ENCODE measurements at regions not wholly inside any gene's neighbourhood (a gene's known extent, or its start where the extent isn't known, plus 50 kb on each side); places are given as distances from the start of the nearest gene placed in this dataset.

DNA sequence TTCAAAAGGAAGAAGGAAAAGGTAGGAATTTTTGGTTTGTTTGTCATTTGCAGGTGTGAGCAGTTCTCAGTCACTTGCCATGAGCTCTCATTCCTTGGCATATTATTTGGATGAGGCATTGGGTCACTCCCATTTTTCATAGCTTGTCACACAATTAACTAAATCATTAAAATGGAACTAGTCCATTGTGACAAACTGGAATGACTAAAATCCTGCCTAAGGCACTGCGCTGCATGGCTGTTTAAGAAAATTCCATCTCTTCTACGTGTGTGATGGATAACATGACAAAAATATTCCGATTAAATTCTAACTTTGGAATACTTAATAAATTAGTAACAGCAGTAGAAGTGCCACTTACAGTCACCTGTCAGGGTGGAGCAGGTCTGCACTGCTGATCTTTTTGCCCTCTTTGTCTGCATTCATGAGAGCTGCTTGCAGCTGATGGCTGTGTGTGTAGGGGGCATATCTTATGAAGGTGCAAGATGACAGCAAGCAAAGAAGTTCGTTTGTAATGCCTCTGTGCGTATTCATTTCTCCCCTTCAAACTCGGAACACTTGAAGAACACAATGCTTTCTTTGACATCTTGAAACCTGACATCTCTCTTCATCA is 1292.6 kb upstream of the MAP3K7 start:
- Histone ChIP-seq H3K27me3 (replicated peaks) (no peaks in the 10 kb centered on the region), H3K27ac (no peak overlapping the region), H3K4me3 (ENCODE audit: low read depth, low read length) (no peak overlapping the region), H3K36me3 (replicated peaks) (no peaks in the 10 kb centered on the region)
- in situ Hi-C loops (cut with HindIII; ENCODE audit: low pct_ligation_motif_present, low sequenced_read_pairs): no loop called here
- no peak for DNase-seq
- TF ChIP-seq CTCF (IDR thresholded peaks at IDR 0.05; ENCODE audit: low read depth, low read length, missing control alignments): no peak

DNA sequence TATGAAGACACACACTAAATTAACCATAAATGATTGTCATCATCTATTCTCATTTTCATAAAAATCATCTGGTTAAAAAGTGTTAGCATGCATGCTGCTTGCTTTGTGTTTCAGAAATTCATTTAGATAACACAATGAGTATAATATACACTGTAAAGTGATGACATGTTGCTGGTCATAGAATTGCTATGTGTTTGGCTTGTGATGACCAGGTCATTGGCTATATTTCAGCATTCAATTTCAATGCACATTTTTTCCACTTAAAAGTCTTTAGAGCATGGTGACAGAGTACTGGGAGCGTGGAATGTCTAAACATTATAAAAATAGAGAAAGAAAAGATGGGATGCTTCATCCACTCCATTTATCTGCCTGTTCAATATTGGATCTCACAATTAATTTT is 1291.1 kb upstream of the MAP3K7 start:
- H3K36me3 ChIP-seq (replicated peaks): no peaks in the 10 kb centered on the region
- in situ Hi-C loops (cut with HindIII; ENCODE audit: low pct_ligation_motif_present, low sequenced_read_pairs): no loop called here
- H3K27ac ChIP-seq: no peak overlapping the region
- H3K27me3 ChIP-seq (replicated peaks): no peaks in the 10 kb centered on the region
- TF ChIP-seq CTCF (IDR thresholded peaks at IDR 0.05; ENCODE audit: low read depth, low read length, missing control alignments): no peak
- DNase-seq: no peak
- H3K4me3 ChIP-seq (ENCODE audit: low read depth, low read length): no peak overlapping the region

GRCh38 chr6:91874971-91875370 is 1288.1 kb upstream of the MAP3K7 start:
- Histone ChIP-seq H3K4me3 (ENCODE audit: low read depth, low read length) (no peak overlapping the region), H3K36me3 (replicated peaks) (no peaks in the 10 kb centered on the region), H3K27me3 (replicated peaks) (no peaks in the 10 kb centered on the region), H3K27ac (no peak overlapping the region)
- no peak for DNase-seq
- no peak for TF ChIP-seq CTCF (IDR thresholded peaks at IDR 0.05; ENCODE audit: low read depth, low read length, missing control alignments)
- in situ Hi-C loops (cut with HindIII; ENCODE audit: low pct_ligation_motif_present, low sequenced_read_pairs): no loop called here

DNA sequence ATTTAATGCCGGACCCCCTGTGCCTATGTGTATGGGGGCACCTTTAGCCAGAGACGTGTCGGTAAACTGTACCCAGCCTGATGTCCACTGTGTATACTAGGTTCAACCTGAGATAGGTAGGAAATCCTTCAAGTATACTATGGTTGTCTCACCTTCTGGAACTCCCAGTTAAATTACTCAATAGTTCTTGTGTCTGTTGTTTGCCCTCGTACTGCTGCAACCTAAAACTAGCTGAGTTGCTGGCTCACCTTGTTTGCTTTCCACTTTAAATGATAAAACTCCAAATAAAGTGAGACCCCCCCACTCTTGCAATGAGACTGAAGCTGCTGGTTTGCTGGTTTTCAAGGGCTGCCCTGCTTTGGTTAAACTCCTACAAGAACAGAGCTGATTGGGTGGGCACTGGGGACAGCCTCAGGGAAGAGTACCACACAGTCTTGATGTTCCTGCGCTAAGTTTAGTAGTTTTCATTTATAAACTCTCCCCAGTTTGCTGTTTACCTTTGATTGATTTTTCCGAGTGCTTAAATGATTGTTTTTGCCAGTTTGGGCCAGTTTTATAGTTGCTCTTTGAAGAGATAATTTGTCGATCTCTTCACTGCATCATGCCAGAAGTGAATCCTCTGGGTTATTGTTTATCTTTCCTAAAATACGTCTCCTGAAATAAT is 1281.8 kb upstream of the MAP3K7 start:
- Histone ChIP-seq H3K27ac (no peak overlapping the region), H3K36me3 (replicated peaks) (no peaks in the 10 kb centered on the region), H3K4me3 (ENCODE audit: low read depth, low read length) (no peak overlapping the region), H3K27me3 (replicated peaks) (no peaks in the 10 kb centered on the region)
- TF ChIP-seq CTCF (IDR thresholded peaks at IDR 0.05; ENCODE audit: low read depth, low read length, missing control alignments): no peak
- in situ Hi-C loops (cut with HindIII; ENCODE audit: low pct_ligation_motif_present, low sequenced_read_pairs): no loop called here
- DNase-seq: no peak

DNA sequence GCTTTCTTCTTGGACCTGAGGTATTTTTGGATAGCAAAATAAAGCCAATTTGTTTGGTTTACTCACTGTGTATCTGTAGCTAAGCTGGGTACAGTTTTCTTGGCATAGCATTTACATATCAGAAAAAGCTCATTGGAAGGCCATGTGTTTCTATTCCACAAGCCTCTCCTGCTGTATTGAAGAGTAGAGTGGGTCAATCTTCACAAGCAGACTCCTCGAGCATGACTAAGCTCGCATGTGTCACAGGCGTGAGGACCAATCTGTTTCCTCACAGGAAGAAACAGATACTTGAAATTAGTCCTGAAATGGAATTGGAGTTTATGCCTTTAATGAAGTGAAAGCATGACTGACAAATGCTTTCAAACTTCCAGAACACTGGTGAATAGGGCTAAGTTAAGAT is 1279.0 kb upstream of the MAP3K7 start:
- TF ChIP-seq CTCF (IDR thresholded peaks at IDR 0.05; ENCODE audit: low read depth, low read length, missing control alignments): no peak
- no peak for DNase-seq
- Histone ChIP-seq H3K4me3 (ENCODE audit: low read depth, low read length) (no peak overlapping the region), H3K36me3 (replicated peaks) (no peaks in the 10 kb centered on the region), H3K27me3 (replicated peaks) (no peaks in the 10 kb centered on the region), H3K27ac (no peak overlapping the region)
- in situ Hi-C loops (cut with HindIII; ENCODE audit: low pct_ligation_motif_present, low sequenced_read_pairs): no loop called here

GRCh38 chr6:91864911-91865310 is 1278.0 kb upstream of the MAP3K7 start:
- H3K36me3 ChIP-seq (replicated peaks): no peaks in the 10 kb centered on the region
- H3K4me3 ChIP-seq (ENCODE audit: low read depth, low read length): no peak overlapping the region
- no peak for DNase-seq
- H3K27me3 ChIP-seq (replicated peaks): no peaks in the 10 kb centered on the region
- H3K27ac ChIP-seq: no peak overlapping the region
- in situ Hi-C loops (cut with HindIII; ENCODE audit: low pct_ligation_motif_present, low sequenced_read_pairs): no loop called here
- no peak for TF ChIP-seq CTCF (IDR thresholded peaks at IDR 0.05; ENCODE audit: low read depth, low read length, missing control alignments)

Measured in brain microvascular endothelial cell (primary cell).